Adrenal gland (tissue), 5 donors: ENCODE measurements at regions not wholly inside any gene's neighbourhood (a gene's known extent, or its start where the extent isn't known, plus 50 kb on each side); places are given as distances from the start of the nearest gene placed in this dataset.

Experiments
- POLR2A ChIP-seq, 2 donors: fragments of 450-650 bp; IDR thresholded peaks; one replicate each; pipeline ENCODE4 v1.6.1; 2017; ENCODE audit warnings: antibody characterized with exemption in 2 of 2, mild to moderate bottlenecking in 2 of 2, moderate library complexity in 1 of 2
- TF ChIP-seq, protein P1 (sequence below), 6 experiments: fragments of 450-650 bp in 4 of 6; fragments of 200-600 bp in 2 of 6; sonication (generic) in 1 of 6; IDR thresholded peaks; 1 replicate in 5 of 6; 2 replicates in 1 of 6; pipeline versions ENCODE4 v1.5.1 to v1.8.0; 2016 to 2021; ENCODE audit warnings: antibody characterized with exemption in 6 of 6, mild to moderate bottlenecking in 2 of 6, moderate library complexity in 1 of 6
- donor health status: DM: no; HTN: no; CAD: no.

DNA sequence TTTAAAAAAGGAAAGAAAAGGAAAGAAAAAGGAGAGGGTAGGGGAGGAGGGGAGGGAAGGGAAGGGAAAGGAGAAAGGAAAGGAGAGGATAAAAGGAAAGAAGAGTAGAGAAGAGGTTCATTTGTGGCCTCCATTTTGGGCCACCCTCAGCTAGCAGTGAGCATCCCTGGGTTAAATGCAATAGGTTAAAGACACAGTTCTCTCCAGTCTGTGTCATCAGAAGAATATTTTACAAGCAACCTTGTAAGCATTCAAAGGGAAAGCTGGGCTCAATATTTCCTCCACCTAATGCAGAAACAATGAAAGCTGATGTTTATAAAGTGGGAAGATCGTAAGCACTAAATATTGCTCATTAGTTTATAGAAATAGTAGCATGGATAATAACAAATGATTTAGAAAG lies 219.1 kb upstream of the PITRM1 start:
- TF ChIP-seq POLR2A (IDR thresholded peaks at IDR 0.05) = no peak
- TF ChIP-seq, protein P1, sequence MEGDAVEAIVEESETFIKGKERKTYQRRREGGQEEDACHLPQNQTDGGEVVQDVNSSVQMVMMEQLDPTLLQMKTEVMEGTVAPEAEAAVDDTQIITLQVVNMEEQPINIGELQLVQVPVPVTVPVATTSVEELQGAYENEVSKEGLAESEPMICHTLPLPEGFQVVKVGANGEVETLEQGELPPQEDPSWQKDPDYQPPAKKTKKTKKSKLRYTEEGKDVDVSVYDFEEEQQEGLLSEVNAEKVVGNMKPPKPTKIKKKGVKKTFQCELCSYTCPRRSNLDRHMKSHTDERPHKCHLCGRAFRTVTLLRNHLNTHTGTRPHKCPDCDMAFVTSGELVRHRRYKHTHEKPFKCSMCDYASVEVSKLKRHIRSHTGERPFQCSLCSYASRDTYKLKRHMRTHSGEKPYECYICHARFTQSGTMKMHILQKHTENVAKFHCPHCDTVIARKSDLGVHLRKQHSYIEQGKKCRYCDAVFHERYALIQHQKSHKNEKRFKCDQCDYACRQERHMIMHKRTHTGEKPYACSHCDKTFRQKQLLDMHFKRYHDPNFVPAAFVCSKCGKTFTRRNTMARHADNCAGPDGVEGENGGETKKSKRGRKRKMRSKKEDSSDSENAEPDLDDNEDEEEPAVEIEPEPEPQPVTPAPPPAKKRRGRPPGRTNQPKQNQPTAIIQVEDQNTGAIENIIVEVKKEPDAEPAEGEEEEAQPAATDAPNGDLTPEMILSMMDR (IDR thresholded peaks at IDR 0.05) = no peak
